ENCODE measurements at regions not wholly inside any gene's neighbourhood (a gene's known extent, or its start where the extent isn't known, plus 50 kb on each side); places are given as distances from the start of the nearest gene placed in this dataset.

- Histone ChIP-seq H3K56ac (ENCODE audit: extremely low read depth, insufficient read depth, low read length) (no peak overlapping the region), H3K18ac (ENCODE audit: low read depth, low read length) (no peak overlapping the region), H2AK9ac (replicated peaks; ENCODE audit: low read depth, low read length, poor library complexity) (no peak overlapping the region), H3K79me1 (ENCODE audit: low read depth in 1 of 2, low read length in 2 of 2) (no peaks in the 10 kb centered on the region), H3K27ac (ENCODE audit: insufficient read depth, low read length) (no peak overlapping the region), H4K20me1 (ENCODE audit: insufficient read depth, low read length) (no peaks in the 10 kb centered on the region), H3K4ac (ENCODE audit: low read depth, low read length) (no peak overlapping the region), H3K9me1 (ENCODE audit: insufficient read depth, low read length) (no peaks in the 10 kb centered on the region), H2AFZ (replicated peaks; ENCODE audit: low read length, poor library complexity) (no peak overlapping the region), H2BK15ac (ENCODE audit: low read depth, low read length) (no peak overlapping the region), H2BK20ac (ENCODE audit: low read depth, low read length) (no peak overlapping the region), H3K27me3 (ENCODE audit: control insufficient read depth, insufficient read depth, low read length) (no peaks in the 10 kb centered on the region), H3K23ac (ENCODE audit: low read depth, low read length) (no peak overlapping the region), H3K4me3 (ENCODE audit: insufficient read depth, low read depth, low read length) (no peak overlapping the region), H3K36me3 (ENCODE audit: control insufficient read depth, insufficient read depth, low read length) (no peaks in the 10 kb centered on the region), H2BK5ac (ENCODE audit: low read depth, low read length, poor library complexity, severe bottlenecking) (peak overlapping the region; percentile 83), H3K4me1 (ENCODE audit: control insufficient read depth, insufficient read depth, low read length) (no peaks in the 10 kb centered on the region), H3K4me2 (ENCODE audit: low read depth, low read length) (no peak overlapping the region), H3K14ac (replicated peaks; ENCODE audit: low read depth, low read length) (no peak overlapping the region), H2AK5ac (ENCODE audit: low read depth, low read length) (no peak overlapping the region), H3K9me3 (ENCODE audit: control insufficient read depth, insufficient read depth, low read length) (peaks cover 40% of the 10 kb centered on the region), H4K8ac (ENCODE audit: low read depth in 2 of 2, low read length in 2 of 2) (no peak overlapping the region), H4K91ac (ENCODE audit: insufficient read depth, low read depth, low read length) (no peak overlapping the region), H4K5ac (ENCODE audit: low read depth, low read length) (no peak overlapping the region), H2BK120ac (ENCODE audit: low read depth, low read length) (no peak overlapping the region), H3K9ac (ENCODE audit: low read depth, low read length) (no peak overlapping the region)
- intact Hi-C loops (cut with micrococcal nuclease) = no loop called here
- ATAC-seq (ENCODE audit: low read depth) (no peak), DNase-seq (no peak)
- ChIA-PET POLR2A (ENCODE audit: unreplicated experiment) (no interaction called here), CTCF (no interaction called here)
- dilution Hi-C loops (cut with HindIII; ENCODE audit: low sequenced_read_pairs, unreplicated experiment) = no loop called here
- in situ Hi-C loops (cut with MboI; ENCODE audit: low sequenced_read_pairs) = no loop called here
- 60 to 100% methylated on average over 8 to 12 of the region's 12 CpGs for WGBS, 2 experiments (ENCODE audit: extremely low coverage in 2 of 2, insufficient read length in 1 of 2)
- no peak for TF ChIP-seq USF2 (IDR thresholded peaks at IDR 0.05; ENCODE audit: low read depth, low read length)
- no peak for TF ChIP-seq CHD1 (IDR thresholded peaks at IDR 0.05; ENCODE audit: low read depth, low read length)
- no peak for TF ChIP-seq POLR2A (IDR thresholded peaks at IDR 0.05; ENCODE audit: low read depth, low read length)
- no peak for TF ChIP-seq MAFK (IDR thresholded peaks at IDR 0.05; ENCODE audit: low read depth, low read length)
- TF ChIP-seq RAD21 (IDR thresholded peaks at IDR 0.05; ENCODE audit: low read length) = no peak
- TF ChIP-seq NFE2L2 (IDR thresholded peaks at IDR 0.05; ENCODE audit: low read depth, low read length) = no peak
- TF ChIP-seq CEBPB (IDR thresholded peaks at IDR 0.05; ENCODE audit: low read depth, low read length) = no peak
- no peak for TF ChIP-seq CTCF (conservative IDR thresholded peaks at IDR 0.05; ENCODE audit: low read depth, low read length)
- no peak for TF ChIP-seq SMC3 (IDR thresholded peaks at IDR 0.05; ENCODE audit: low read depth, low read length)
- TF ChIP-seq RCOR1 (IDR thresholded peaks at IDR 0.05; ENCODE audit: insufficient replicate concordance, low read length) = no peak
- TF ChIP-seq RFX5 (IDR thresholded peaks at IDR 0.05; ENCODE audit: low read depth, low read length) = no peak
- no peak for TF ChIP-seq ELK1 (IDR thresholded peaks at IDR 0.05; ENCODE audit: borderline replicate concordance, low read depth, low read length)
- no peak for TF ChIP-seq MAZ (IDR thresholded peaks at IDR 0.05; ENCODE audit: borderline replicate concordance, low read depth, low read length)
- TF ChIP-seq MXI1 (IDR thresholded peaks at IDR 0.05; ENCODE audit: borderline replicate concordance, low read depth, low read length) = no peak
- TF ChIP-seq FOS (IDR thresholded peaks at IDR 0.05; ENCODE audit: low read depth, low read length) = no peak
- BruUV-seq (replicated peaks) = no TSS peak
Observed at GRCh38 chr2:89818873-89819272, 1127.4 kb downstream of the RPIA start.
